ENCODE measurements at regions not wholly inside any gene's neighbourhood (a gene's known extent, or its start where the extent isn't known, plus 50 kb on each side); places are given as distances from the start of the nearest gene placed in this dataset.
"Not testable (repeated sequence)": the region's sequence is repeated elsewhere in the genome, so short reads cannot be mapped to it uniquely, and the experiment has no call there.

DNA sequence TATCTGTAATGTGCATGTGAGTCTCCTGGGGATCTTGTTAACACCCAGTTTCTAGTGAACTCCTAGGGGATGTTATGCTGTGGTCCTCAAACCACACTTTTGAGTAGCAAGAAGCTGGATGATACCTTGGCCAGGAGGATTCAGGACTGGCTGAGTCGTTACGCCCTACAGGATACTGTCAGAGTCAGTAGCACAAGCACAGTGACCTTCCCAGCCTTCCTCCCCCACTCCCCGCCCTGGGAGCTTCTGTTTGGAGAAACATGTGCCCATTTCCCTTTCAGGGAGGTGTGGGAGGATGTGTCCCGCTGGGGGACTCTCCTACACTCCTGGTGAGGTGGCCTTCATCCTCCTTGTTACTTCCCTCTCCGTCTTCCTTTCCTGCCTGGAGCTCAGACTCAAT is 76.4 kb upstream of the TRPM1 start:
- in situ Hi-C loops (cut with HindIII; ENCODE audit: low sequenced_read_pairs), result no loop called here

- in situ Hi-C loops (cut with HindIII; ENCODE audit: low sequenced_read_pairs), result no loop called here
These were observed 77.2 kb upstream of the TRPM1 start for GRCh38 chr15:31178705-31179104.

DNA sequence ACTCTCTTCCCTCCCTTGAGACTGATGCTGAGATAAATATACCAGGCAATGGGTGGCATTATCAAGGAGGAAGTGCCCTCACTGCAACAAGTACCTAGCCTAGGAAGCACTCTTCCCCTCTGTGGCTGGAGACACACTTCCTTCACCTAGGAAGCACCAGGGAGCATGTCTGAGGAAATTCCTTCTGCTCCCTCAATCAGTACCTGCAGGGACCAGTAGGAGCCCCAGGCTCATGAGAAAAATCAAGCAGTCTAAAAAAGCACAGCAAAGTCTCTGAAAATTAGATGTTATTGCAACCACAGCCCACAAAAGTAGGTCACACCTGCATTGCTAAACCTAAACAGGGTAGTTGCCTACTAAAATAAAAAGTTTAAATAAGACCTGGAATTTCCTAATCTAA is 78.2 kb upstream of the TRPM1 start:
- in situ Hi-C loops (cut with HindIII; ENCODE audit: low sequenced_read_pairs), result no loop called here

DNA sequence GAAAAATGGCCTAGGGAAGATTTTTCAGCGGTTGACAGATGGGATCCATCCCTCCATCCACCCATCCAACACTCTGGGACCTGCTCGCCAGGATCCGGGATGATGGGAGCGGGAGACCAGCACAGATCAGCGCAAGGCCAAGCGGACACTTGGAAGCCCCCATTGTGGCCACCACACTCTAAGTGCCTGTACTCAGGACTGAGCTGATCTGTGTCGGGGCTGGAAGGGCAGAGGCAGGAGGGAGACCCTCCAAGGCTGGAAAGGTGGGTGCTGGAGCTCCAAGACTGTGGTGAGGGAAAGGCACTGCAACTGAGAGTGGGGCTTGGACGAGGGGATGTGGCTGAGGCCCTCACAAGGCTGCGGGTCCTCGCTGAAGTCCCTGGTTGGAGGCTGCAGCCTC is 91.8 kb upstream of the TRPM1 start:
- in situ Hi-C loops (cut with HindIII; ENCODE audit: low sequenced_read_pairs), result no loop called here

GRCh38 chr15:31195871-31196270 is 94.3 kb upstream of the TRPM1 start:
- in situ Hi-C loops (cut with HindIII; ENCODE audit: low sequenced_read_pairs), result no loop called here

DNA sequence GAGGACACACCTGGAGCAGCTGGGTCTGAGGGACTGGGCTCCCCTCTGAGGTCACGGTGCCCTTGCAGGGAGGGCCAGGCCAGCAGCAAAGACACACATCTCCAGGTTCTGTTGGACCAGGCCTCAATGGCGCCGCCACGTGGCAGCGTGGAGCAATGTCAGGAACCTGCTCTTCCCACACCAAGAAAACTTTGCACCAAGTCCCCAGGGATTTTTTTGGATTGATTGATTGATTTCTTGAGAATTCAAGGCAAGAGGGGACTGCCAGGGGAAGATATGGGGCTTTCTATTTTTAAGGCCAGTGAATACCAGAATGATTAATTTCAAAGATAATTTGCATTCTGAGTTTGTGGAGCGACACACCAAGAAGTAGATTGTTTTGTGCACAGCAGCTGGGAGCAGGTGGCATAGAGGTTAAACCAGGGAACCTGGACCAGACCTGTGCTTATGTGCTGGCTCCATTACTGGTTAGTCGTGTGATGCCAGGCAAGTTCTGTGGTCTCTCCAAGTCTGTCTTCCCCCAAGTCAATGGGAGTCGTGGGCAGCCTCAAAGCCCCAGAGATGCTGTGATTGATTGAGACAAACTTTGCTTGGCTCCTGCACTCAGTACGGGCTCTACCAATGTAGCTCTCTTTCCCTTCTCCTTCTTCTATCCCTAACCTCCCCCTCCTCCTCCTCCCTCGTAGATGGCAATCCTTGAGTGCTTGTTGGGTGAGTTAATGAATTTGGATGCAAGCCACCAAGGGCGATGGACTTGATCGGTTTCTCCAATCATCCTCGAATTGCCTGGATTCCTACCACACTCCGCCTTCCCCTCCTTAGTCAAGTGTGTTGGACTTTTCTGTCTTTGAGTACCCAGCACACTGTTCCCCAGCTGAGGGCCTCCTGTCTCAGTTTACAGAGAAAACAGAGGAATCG is 96.2 kb upstream of the TRPM1 start:
- in situ Hi-C loops (cut with HindIII; ENCODE audit: low sequenced_read_pairs), result no loop called here

DNA sequence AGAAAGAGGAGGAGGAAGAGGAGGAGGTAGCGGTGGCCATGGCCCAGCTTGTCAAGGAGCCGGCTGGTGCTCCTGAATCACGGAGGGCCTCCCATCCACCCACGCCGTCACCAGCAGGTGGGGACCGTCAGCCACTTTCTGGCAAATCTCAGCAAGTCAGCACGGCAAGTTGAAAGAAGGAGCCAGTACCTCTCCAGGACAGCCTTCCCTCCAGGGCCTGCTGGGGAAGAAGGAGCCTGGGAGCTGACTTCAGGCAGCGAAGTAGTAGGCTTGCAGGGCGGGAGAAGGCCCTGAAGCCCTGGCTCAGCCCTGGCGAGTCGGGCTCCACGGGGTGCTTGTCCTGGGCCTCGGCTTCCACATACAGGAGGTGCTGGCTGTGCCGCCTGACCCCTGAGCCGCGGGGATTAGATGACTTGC is 99.2 kb upstream of the TRPM1 start:
- in situ Hi-C loops (cut with HindIII; ENCODE audit: low sequenced_read_pairs), result no loop called here

- in situ Hi-C loops (cut with HindIII; ENCODE audit: low sequenced_read_pairs), result no loop called here
These were observed 101.4 kb upstream of the TRPM1 start for GRCh38 chr15:31202953-31203352.

GRCh38 chr15:31203999-31204398 is 102.5 kb upstream of the TRPM1 start:
- in situ Hi-C loops (cut with HindIII; ENCODE audit: low sequenced_read_pairs), result no loop called here

GRCh38 chr15:31206386-31207181 is 105.1 kb upstream of the TRPM1 start:
- in situ Hi-C loops (cut with HindIII; ENCODE audit: low sequenced_read_pairs), result no loop called here

DNA sequence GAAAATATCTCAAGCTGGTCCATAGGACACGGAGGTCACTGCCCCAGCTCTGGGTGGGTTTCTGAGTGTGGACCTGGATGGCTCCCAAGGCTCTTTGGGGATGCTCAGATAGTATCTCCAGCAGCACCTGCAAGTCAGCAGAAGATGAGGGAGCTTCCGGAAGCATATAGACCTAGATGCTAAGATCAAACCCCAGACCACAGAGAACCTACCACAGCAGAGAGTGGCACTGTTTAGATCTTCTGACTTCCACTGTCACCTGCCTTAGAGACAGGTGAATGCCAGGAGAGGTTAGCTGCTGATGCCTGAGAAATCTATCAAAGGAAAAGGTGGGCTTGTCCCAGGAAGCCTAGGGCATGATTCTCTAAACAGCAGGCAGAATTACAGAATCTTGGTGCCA is 105.7 kb upstream of the TRPM1 start:
- in situ Hi-C loops (cut with HindIII; ENCODE audit: low sequenced_read_pairs), result no loop called here

- in situ Hi-C loops (cut with HindIII; ENCODE audit: low sequenced_read_pairs), result not testable (repeated sequence)
These were observed 106.3 kb upstream of the TRPM1 start for GRCh38 chr15:31207861-31208260.

GRCh38 chr15:31208817-31209216 is 107.3 kb upstream of the TRPM1 start:
- in situ Hi-C loops (cut with HindIII; ENCODE audit: low sequenced_read_pairs), result no loop called here

- in situ Hi-C loops (cut with HindIII; ENCODE audit: low sequenced_read_pairs), result loop anchor here (10.0 kb wide), 1 partner anchor 103 kb away; no protein-coding TSS in a partner anchor
These were observed 109.8 kb upstream of the TRPM1 start for GRCh38 chr15:31211353-31211752.

- in situ Hi-C loops (cut with HindIII; ENCODE audit: low sequenced_read_pairs), result loop anchor here (10.0 kb wide), 1 partner anchor 102 kb away; no protein-coding TSS in a partner anchor
These were observed 111.0 kb upstream of the TRPM1 start for GRCh38 chr15:31212326-31213080.

GRCh38 chr15:31214158-31214863 is 112.3 kb upstream of the KLF13 start:
- in situ Hi-C loops (cut with HindIII; ENCODE audit: low sequenced_read_pairs), result loop anchor here (10.0 kb wide), 1 partner anchor 100 kb away; no protein-coding TSS in a partner anchor

- in situ Hi-C loops (cut with HindIII; ENCODE audit: low sequenced_read_pairs), result loop anchor here (5.0 to 10.0 kb wide), 2 partner anchors 100 to 262 kb away; no protein-coding TSS in a partner anchor
These were observed 111.7 kb upstream of the KLF13 start for GRCh38 chr15:31214864-31215489.

DNA sequence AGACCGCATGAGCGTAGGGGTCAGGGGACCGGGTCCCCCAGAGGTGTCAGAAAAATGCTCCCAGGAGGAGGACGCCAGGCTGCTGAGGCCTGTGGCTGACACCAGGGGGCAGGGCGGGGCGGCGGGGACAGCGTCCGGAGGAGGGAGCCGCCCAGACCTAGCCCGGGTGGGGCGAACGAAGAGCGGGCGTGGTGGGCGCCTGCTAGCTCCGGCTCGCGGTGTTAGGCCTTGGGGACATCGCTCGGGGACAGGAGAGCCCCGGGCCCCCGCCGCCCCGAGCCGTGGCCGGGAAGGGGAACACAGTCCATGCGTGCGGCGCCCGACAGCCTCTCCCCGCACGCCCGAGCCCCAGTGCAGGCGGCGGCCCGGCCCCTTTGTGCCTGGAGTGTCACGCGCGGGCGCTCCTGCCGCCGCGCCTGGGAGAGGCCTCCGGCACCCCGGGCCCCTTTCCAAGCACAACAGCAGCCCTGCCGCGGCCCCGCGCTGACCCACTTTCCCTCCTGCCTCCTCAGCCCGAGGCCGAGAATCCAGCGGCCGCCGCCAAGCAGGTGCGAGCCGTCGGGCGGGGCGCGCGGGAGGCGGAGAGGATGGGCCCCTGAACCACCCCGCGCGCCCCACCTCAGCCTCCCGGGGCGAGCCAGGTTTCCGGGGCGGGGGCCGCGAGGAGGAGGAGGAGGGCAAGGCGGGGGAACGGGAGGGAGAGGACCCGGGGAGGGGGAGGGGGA is 111.0 kb upstream of the KLF13 start:
- in situ Hi-C loops (cut with HindIII; ENCODE audit: low sequenced_read_pairs), result loop anchor here (5.0 to 10.0 kb wide), 2 partner anchors 99 to 262 kb away; no protein-coding TSS in a partner anchor

Data from endothelial cell of hepatic sinusoid (primary cell).